ENCODE measurements at regions not wholly inside any gene's neighbourhood (a gene's known extent, or its start where the extent isn't known, plus 50 kb on each side); places are given as distances from the start of the nearest gene placed in this dataset.

- no peaks in the 10 kb centered on the region for H4K20me1 ChIP-seq (ENCODE audit: insufficient read depth)
- no peak overlapping the region for H3K27ac ChIP-seq (ENCODE audit: low read depth in 2 of 2, low read length in 1 of 2)
- TF ChIP-seq FOSL2 (IDR thresholded peaks at IDR 0.05; ENCODE audit: borderline replicate concordance, low read depth) (no peak), NFIC (IDR thresholded peaks at IDR 0.05; ENCODE audit: borderline replicate concordance) (no peak), RFX5 (IDR thresholded peaks at IDR 0.05; ENCODE audit: low read length) (no peak), MAX (IDR thresholded peaks at IDR 0.05; ENCODE audit: low read depth) (no peak)
- DNase-seq: no peak
- ChIA-PET CTCF (no interaction called here), POLR2A (no interaction called here)
- no peak overlapping the region for H3K9ac ChIP-seq
- no peaks in the 10 kb centered on the region for H3K36me3 ChIP-seq (replicated peaks in 1 of 2; ENCODE audit: control insufficient read depth in 1 of 2, insufficient read depth in 2 of 2, low read length in 1 of 2)
- H3F3A ChIP-seq (replicated peaks; ENCODE audit: insufficient read depth): no peaks in the 10 kb centered on the region
- no peaks in the 10 kb centered on the region for H3K4me1 ChIP-seq (ENCODE audit: control insufficient read depth in 1 of 2, insufficient read depth in 2 of 2, low read depth in 1 of 2, low read length in 1 of 2)
- H3K4me3 ChIP-seq (ENCODE audit: low read depth in 2 of 2, low read length in 1 of 2): no peak overlapping the region
- 30% methylated on average over 2 of the region's 11 CpGs for WGBS (ENCODE audit: low lambda C conversion rate)
- H3K4me2 ChIP-seq: no peak overlapping the region
- no peaks in the 10 kb centered on the region for H3K9me3 ChIP-seq
- no peaks in the 10 kb centered on the region for H3K79me2 ChIP-seq (ENCODE audit: insufficient read depth)
- no peaks in the 10 kb centered on the region for H3K27me3 ChIP-seq (ENCODE audit: insufficient read depth)
- H2AFZ ChIP-seq (ENCODE audit: low read depth): no peak overlapping the region
- H3K9me2 ChIP-seq: no peaks in the 10 kb centered on the region
Measured at GRCh38 chr4:116599859-116600258, 485.5 kb downstream of the TRAM1L1 start.

GRCh38 chr4:116598980-116599789, 486.2 kb downstream of the TRAM1L1 start:
- no peak for TF ChIP-seq FOXM1 (IDR thresholded peaks at IDR 0.05; ENCODE audit: low read depth)
- no peak for TF ChIP-seq GATA2 (CRISPR knock-in tag; IDR thresholded peaks at IDR 0.05)
- TF ChIP-seq POLR2AphosphoS5 (IDR thresholded peaks at IDR 0.05; ENCODE audit: low read depth, low read length): no peak
- no peak for TF ChIP-seq JUND (IDR thresholded peaks at IDR 0.05)
- no peak for TF ChIP-seq FOSL2 (IDR thresholded peaks at IDR 0.05; ENCODE audit: borderline replicate concordance, low read depth)
- no peak for TF ChIP-seq USF1 (IDR thresholded peaks at IDR 0.05; ENCODE audit: borderline replicate concordance, low read depth)
- 81% methylated on average over 14 of the region's 37 CpGs for WGBS (ENCODE audit: low lambda C conversion rate)
- Histone ChIP-seq H3F3A (replicated peaks; ENCODE audit: insufficient read depth) (no peaks in the 10 kb centered on the region), H3K27me3 (ENCODE audit: insufficient read depth) (no peaks in the 10 kb centered on the region), H2AFZ (ENCODE audit: low read depth) (no peak overlapping the region), H3K4me3 (ENCODE audit: low read depth in 2 of 2, low read length in 1 of 2) (no peak overlapping the region), H3K36me3 (replicated peaks in 1 of 2; ENCODE audit: control insufficient read depth in 1 of 2, insufficient read depth in 2 of 2, low read length in 1 of 2) (no peaks in the 10 kb centered on the region), H3K9me3 (no peaks in the 10 kb centered on the region), H3K27ac (ENCODE audit: low read depth in 2 of 2, low read length in 1 of 2) (no peak overlapping the region), H3K4me2 (no peak overlapping the region), H3K9ac (no peak overlapping the region), H3K4me1 (ENCODE audit: control insufficient read depth in 1 of 2, insufficient read depth in 2 of 2, low read depth in 1 of 2, low read length in 1 of 2) (no peaks in the 10 kb centered on the region; a peak in 1 of 4 replicates), H3K9me2 (no peaks in the 10 kb centered on the region), H4K20me1 (ENCODE audit: insufficient read depth) (no peaks in the 10 kb centered on the region), H3K79me2 (ENCODE audit: insufficient read depth) (no peaks in the 10 kb centered on the region)
- ChIA-PET POLR2A (no interaction called here), CTCF (no interaction called here)
- DNase-seq: no peak

GRCh38 chr4:116598155-116598979, 487.0 kb downstream of the TRAM1L1 start:
- Histone ChIP-seq H3F3A (replicated peaks; ENCODE audit: insufficient read depth) (no peaks in the 10 kb centered on the region), H3K79me2 (ENCODE audit: insufficient read depth) (no peaks in the 10 kb centered on the region), H3K9me3 (no peaks in the 10 kb centered on the region), H3K27me3 (ENCODE audit: insufficient read depth) (no peaks in the 10 kb centered on the region), H3K9ac (no peak overlapping the region), H3K36me3 (replicated peaks in 1 of 2; ENCODE audit: control insufficient read depth in 1 of 2, insufficient read depth in 2 of 2, low read length in 1 of 2) (no peaks in the 10 kb centered on the region), H3K27ac (ENCODE audit: low read depth in 2 of 2, low read length in 1 of 2) (no peak overlapping the region), H3K4me2 (no peak overlapping the region), H3K4me1 (ENCODE audit: control insufficient read depth in 1 of 2, insufficient read depth in 2 of 2, low read depth in 1 of 2, low read length in 1 of 2) (no peaks in the 10 kb centered on the region; a peak in 1 of 4 replicates), H3K9me2 (no peaks in the 10 kb centered on the region), H2AFZ (ENCODE audit: low read depth) (no peak overlapping the region), H3K4me3 (ENCODE audit: low read depth in 2 of 2, low read length in 1 of 2) (no peak overlapping the region), H4K20me1 (ENCODE audit: insufficient read depth) (no peaks in the 10 kb centered on the region)
- ChIA-PET CTCF (no interaction called here), POLR2A (no interaction called here)
- TF ChIP-seq POLR2AphosphoS5 (IDR thresholded peaks at IDR 0.05; ENCODE audit: low read depth, low read length): no peak
- no peak for TF ChIP-seq RCOR1 (IDR thresholded peaks at IDR 0.05; ENCODE audit: low read length)
- TF ChIP-seq REST (IDR thresholded peaks at IDR 0.05; ENCODE audit: low read depth, low read length): no peak
- TF ChIP-seq GATA2 (CRISPR knock-in tag; IDR thresholded peaks at IDR 0.05): no peak
- no peak for TF ChIP-seq ELF1 (IDR thresholded peaks at IDR 0.05)
- no peak for TF ChIP-seq RFX5 (IDR thresholded peaks at IDR 0.05; ENCODE audit: low read length)
- DNase-seq: no peak
- 74% methylated on average over 14 of the region's 32 CpGs for WGBS (ENCODE audit: low lambda C conversion rate)
